Progenitor cell of endocrine pancreas (in vitro differentiated cells): ENCODE measurements at regions not wholly inside any gene's neighbourhood (a gene's known extent, or its start where the extent isn't known, plus 50 kb on each side); places are given as distances from the start of the nearest gene placed in this dataset.
"Not testable (repeated sequence)": the region's sequence is repeated elsewhere in the genome, so short reads cannot be mapped to it uniquely, and the experiment has no call there.

Source experiments
- DNase-seq: peaks from one replicate; pipeline ENCODE4 v3.0.0; 2021; ENCODE audit warnings: low spot score; ENCODE audit not compliant: unreplicated experiment
- H3K27ac Mint-ChIP-seq: 2 replicates; pipeline ENCODE4 v1.8.0; 2021; ENCODE audit warnings: mild to moderate bottlenecking, moderate library complexity, mixed read lengths
- H3K27me3 Mint-ChIP-seq: 2 replicates; pipeline ENCODE4 v1.8.0; 2021; ENCODE audit warnings: mixed read lengths
- H3K36me3 Mint-ChIP-seq: 2 replicates; pipeline ENCODE4 v1.8.0; 2022; ENCODE audit warnings: mixed read lengths; ENCODE audit not compliant: insufficient read depth
- H3K4me1 Mint-ChIP-seq: 2 replicates; pipeline ENCODE4 v1.8.0; 2021; ENCODE audit warnings: low read depth, mixed read lengths
- H3K4me3 Mint-ChIP-seq: 2 replicates; pipeline ENCODE4 v1.8.0; 2021; ENCODE audit warnings: low read depth, mild to moderate bottlenecking, moderate library complexity, mixed read lengths
- H3K9me3 Mint-ChIP-seq: 2 replicates; pipeline ENCODE4 v1.8.0; 2021; ENCODE audit warnings: low read depth, mixed read lengths
- CTCF ChIP-seq: fragments of 200-600 bp; sonication (generic); IDR thresholded peaks from one replicate; pipeline ENCODE4 v1.5.0; 2021; ENCODE audit warnings: antibody characterized with exemption, mild to moderate bottlenecking; ENCODE audit not compliant: unreplicated experiment

- no peaks in the 10 kb centered on the region for H3K4me1 Mint-ChIP-seq
- H3K36me3 Mint-ChIP-seq: no peaks in the 10 kb centered on the region
- no peak overlapping the region for H3K4me3 Mint-ChIP-seq
- DNase-seq: no peak
- peaks cover 23% of the 10 kb centered on the region for H3K27me3 Mint-ChIP-seq
- H3K27ac Mint-ChIP-seq: no peak overlapping the region
- TF ChIP-seq CTCF: no peak
- no peaks in the 10 kb centered on the region for H3K9me3 Mint-ChIP-seq
Observed at GRCh38 chr18:47691611-47692010, 238.8 kb downstream of the SMAD2 start.

GRCh38 chr18:47690778-47691177 lies 239.7 kb downstream of the SMAD2 start:
- not testable (repeated sequence) for H3K4me1 Mint-ChIP-seq, DNase-seq, H3K27ac Mint-ChIP-seq, H3K36me3 Mint-ChIP-seq, H3K4me3 Mint-ChIP-seq, H3K9me3 Mint-ChIP-seq
- peaks cover 18% of the 10 kb centered on the region for H3K27me3 Mint-ChIP-seq

- Mint-ChIP-seq H3K9me3 (no peaks in the 10 kb centered on the region), H3K4me3 (no peak overlapping the region), H3K27ac (no peak overlapping the region), H3K36me3 (no peaks in the 10 kb centered on the region), H3K4me1 (no peaks in the 10 kb centered on the region), H3K27me3 (peaks cover 18% of the 10 kb centered on the region)
- no peak for DNase-seq
- no peak for TF ChIP-seq CTCF
Observed at GRCh38 chr18:47689371-47689770, 241.1 kb downstream of the SMAD2 start.

GRCh38 chr18:47686806-47687205 lies 243.7 kb downstream of the SMAD2 start:
- TF ChIP-seq CTCF: no peak
- H3K4me3 Mint-ChIP-seq: no peak overlapping the region
- no peak for DNase-seq
- H3K27me3 Mint-ChIP-seq: peaks cover 16% of the 10 kb centered on the region
- no peaks in the 10 kb centered on the region for H3K9me3 Mint-ChIP-seq
- H3K36me3 Mint-ChIP-seq: no peaks in the 10 kb centered on the region
- H3K27ac Mint-ChIP-seq: no peak overlapping the region
- H3K4me1 Mint-ChIP-seq: no peaks in the 10 kb centered on the region

GRCh38 chr18:47683774-47684173 lies 246.7 kb downstream of the SMAD2 start:
- no peak overlapping the region for H3K27ac Mint-ChIP-seq
- peaks cover 17% of the 10 kb centered on the region for H3K27me3 Mint-ChIP-seq
- H3K4me3 Mint-ChIP-seq: no peak overlapping the region
- H3K36me3 Mint-ChIP-seq: no peaks in the 10 kb centered on the region
- no peaks in the 10 kb centered on the region for H3K4me1 Mint-ChIP-seq
- no peak for DNase-seq
- no peak for TF ChIP-seq CTCF
- H3K9me3 Mint-ChIP-seq: no peaks in the 10 kb centered on the region

GRCh38 chr18:47682876-47683275 lies 247.6 kb downstream of the SMAD2 start:
- Mint-ChIP-seq H3K27ac (no peak overlapping the region), H3K36me3 (no peaks in the 10 kb centered on the region), H3K4me1 (no peaks in the 10 kb centered on the region), H3K27me3 (peaks cover 17% of the 10 kb centered on the region), H3K9me3 (no peaks in the 10 kb centered on the region), H3K4me3 (no peak overlapping the region)
- TF ChIP-seq CTCF: no peak
- no peak for DNase-seq
